Neuron (in vitro differentiated cells): ENCODE measurements at regions not wholly inside any gene's neighbourhood (a gene's known extent, or its start where the extent isn't known, plus 50 kb on each side); places are given as distances from the start of the nearest gene placed in this dataset.
"Not testable (repeated sequence)": the region's sequence is repeated elsewhere in the genome, so short reads cannot be mapped to it uniquely, and the experiment has no call there.

Experiments used
- H2AFZ ChIP-seq: one replicate; pipeline ENCODE4 v1.6.1; 2013; ENCODE audit warnings: low read depth, mild to moderate bottlenecking, inconsistent platforms, low read length, moderate library complexity
- H3K27me3 ChIP-seq: one replicate; pipeline ENCODE4 v1.6.1; 2013; ENCODE audit warnings: low read length; ENCODE audit not compliant: insufficient read depth
- H3K36me3 ChIP-seq: one replicate; pipeline ENCODE4 v1.6.1; 2013; ENCODE audit warnings: low read length; ENCODE audit not compliant: insufficient read depth
- H3K4me1 ChIP-seq: one replicate; pipeline ENCODE4 v1.6.1; 2013; ENCODE audit warnings: low read length; ENCODE audit not compliant: insufficient read depth
- H3K4me3 ChIP-seq: 2 replicates; pipeline ENCODE4 v1.5.1; 2013; ENCODE audit warnings: mild to moderate bottlenecking, low read length, moderate library complexity
- H3K9me3 ChIP-seq: one replicate; pipeline ENCODE4 v1.6.1; 2013; ENCODE audit warnings: low read length

DNA sequence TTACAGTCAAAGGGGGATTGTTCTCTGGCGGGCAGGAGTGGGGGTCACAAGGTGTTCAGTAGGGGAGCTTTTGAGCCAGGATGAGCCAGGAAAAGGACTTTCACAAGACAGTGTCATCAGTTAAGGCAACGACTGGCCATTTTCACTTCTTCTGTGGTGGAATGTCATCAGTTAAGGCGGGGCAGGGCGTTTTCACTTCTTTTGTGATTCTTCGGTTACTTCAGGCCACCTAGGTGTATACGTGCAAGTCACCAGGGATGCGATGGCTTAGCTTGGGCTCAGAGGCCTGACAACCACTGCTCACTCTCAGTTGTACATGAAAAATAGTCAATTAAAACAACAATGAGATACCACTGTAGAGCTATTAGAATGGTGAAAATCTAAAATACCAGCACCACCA is 281.2 kb downstream of the INSIG2 start:
- not testable (repeated sequence) for H3K4me3 ChIP-seq, H3K4me1 ChIP-seq, H3K36me3 ChIP-seq, H3K9me3 ChIP-seq, H3K27me3 ChIP-seq, H2AFZ ChIP-seq

DNA sequence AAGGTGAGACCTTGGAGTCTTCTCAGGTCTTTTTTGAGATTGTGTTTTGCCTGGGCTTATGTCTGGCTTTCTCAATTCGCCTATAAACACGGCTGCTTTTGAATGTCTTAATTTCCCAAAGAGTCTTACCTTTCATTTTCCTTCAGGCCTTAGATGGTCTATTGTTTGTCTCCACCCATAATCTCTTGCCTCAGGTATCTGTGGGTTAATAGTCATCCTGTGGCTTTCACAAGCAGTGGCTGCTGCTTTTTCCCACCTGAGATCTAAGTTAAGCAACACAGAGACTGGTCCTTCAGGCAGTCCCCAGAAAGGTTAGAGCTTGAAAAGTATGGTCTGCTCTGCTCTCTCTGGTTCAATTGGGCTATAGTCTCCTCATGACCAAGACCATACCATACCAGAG is 275.3 kb downstream of the INSIG2 start:
- Histone ChIP-seq H3K4me3 (no peak overlapping the region), H2AFZ (no peak overlapping the region), H3K4me1 (no peaks in the 10 kb centered on the region), H3K9me3 (no peaks in the 10 kb centered on the region), H3K27me3 (no peaks in the 10 kb centered on the region), H3K36me3 (no peaks in the 10 kb centered on the region)

DNA sequence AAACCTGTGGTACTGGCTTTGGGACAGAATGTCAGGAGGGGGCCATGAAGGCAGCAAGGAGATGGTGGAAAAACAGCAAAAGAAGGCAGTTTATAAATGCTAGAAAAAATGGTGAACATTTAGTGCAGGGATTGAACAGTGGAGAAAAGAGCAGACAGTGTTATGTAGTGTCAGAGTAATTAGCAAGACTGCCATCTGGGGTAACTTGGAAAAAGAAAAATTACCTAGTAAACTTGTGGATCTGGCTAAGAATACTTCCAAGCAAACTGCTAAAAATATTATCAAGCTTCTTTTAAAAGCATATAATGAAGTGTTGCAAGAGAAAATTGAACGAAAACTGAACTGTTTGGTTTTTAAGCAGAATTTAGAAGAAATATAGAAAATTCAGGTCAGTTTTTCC is 267.8 kb downstream of the INSIG2 start:
- Histone ChIP-seq H3K36me3 (no peaks in the 10 kb centered on the region), H2AFZ (no peak overlapping the region), H3K9me3 (no peaks in the 10 kb centered on the region), H3K27me3 (no peaks in the 10 kb centered on the region), H3K4me1 (no peaks in the 10 kb centered on the region), H3K4me3 (no peak overlapping the region)

DNA sequence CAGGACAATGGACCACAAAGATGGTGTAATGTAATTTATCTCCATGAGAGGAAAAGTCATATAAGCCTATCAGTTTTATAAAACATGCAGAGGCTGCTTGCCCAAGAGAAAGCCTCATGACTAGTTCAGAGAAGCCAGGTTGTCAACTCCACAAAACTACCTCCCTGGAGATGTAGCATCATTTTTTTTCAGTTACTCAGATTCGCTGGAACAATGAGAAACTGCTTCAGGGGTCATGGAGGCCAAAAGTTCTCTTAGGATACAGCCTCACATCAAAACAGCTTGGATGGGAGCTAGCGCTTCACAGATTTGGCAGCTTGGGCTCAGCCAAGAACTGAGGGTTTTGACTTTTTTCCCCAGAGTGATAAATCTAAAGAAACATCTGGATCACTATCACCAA is 263.5 kb downstream of the INSIG2 start:
- Histone ChIP-seq H3K9me3 (no peaks in the 10 kb centered on the region), H2AFZ (no peak overlapping the region), H3K4me1 (no peaks in the 10 kb centered on the region), H3K27me3 (no peaks in the 10 kb centered on the region), H3K36me3 (no peaks in the 10 kb centered on the region), H3K4me3 (no peak overlapping the region)

DNA sequence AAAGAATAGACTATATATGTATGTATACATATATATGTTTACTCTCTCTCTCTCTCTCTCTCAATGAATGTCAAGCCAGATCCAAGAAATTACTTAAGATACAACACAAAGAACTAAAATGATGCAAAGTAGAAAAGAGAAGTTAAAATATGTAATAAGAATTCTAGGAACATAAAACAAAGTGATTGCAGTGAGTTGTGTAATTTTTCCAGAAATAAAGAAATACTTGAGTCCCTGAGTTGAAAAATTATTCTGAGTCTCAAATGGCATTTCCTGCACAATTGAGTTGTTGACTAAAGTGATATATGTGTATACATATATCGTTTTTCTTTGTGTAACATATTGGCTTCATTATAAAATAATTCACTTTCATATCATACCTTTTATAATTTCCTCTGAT is 262.4 kb downstream of the INSIG2 start:
- Histone ChIP-seq H3K27me3 (no peaks in the 10 kb centered on the region), H3K4me1 (no peaks in the 10 kb centered on the region), H2AFZ (no peak overlapping the region), H3K36me3 (no peaks in the 10 kb centered on the region), H3K9me3 (no peaks in the 10 kb centered on the region), H3K4me3 (no peak overlapping the region)

DNA sequence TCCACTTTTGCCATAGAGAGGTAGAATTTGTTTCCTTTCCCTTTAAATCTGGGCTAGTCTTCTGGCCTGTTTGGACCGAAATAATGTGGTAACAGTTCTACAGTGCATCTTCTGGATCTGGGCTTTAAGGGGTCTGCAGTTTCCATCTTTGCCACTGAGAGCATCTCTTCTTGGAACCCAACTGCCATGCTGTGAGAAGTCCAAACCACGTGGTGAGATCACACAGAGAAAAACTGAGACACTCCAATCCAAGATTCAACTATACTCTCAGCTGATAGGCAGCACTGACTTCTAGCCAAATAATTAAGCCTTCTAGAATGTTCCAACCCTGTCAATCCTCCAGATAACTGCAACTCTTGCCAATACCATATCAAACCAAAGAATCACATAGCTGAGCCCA is 261.1 kb downstream of the INSIG2 start:
- Histone ChIP-seq H3K4me3 (no peak overlapping the region), H2AFZ (no peak overlapping the region), H3K9me3 (no peaks in the 10 kb centered on the region)

DNA sequence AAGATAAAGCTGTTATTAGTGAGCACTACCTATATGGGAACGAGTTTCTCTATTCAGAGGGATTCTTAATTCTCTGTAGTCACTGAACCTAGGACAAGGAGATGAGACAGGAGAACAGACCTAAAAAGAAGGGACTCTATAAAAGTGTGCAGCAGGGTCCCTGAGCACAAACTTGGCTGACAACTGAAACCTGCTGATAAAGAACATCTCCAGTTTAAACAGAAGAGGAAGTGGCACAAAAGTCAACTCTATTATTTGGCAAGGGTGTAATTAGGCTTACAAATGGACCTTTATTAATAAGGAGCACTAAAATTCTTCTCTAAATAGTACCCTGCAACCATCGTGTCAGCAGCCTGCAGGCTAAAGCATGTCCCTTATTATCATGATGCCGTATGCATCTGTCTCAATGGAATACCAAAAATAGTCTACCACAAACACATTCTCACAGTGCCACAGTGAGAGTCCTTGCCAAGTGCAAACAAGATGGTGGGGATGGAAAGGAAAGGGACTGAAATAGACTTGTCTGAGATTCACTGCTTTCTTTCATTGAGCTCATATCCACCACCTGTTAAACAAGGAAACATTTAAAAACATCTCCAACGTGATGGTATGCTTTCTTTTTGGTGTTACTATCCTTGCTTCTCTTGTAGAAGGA is 260.2 kb downstream of the INSIG2 start:
- H3K27me3 ChIP-seq = no peaks in the 10 kb centered on the region
- H3K4me1 ChIP-seq = no peaks in the 10 kb centered on the region
- H2AFZ ChIP-seq = no peak overlapping the region
- no peaks in the 10 kb centered on the region for H3K36me3 ChIP-seq
- no peaks in the 10 kb centered on the region for H3K9me3 ChIP-seq
- H3K4me3 ChIP-seq = no peak overlapping the region

More for the DNA sequence above, 261.1 kb downstream of the INSIG2 start:
- H3K36me3 ChIP-seq = no peaks in the 10 kb centered on the region
- no peaks in the 10 kb centered on the region for H3K4me1 ChIP-seq
- H3K27me3 ChIP-seq = no peaks in the 10 kb centered on the region

DNA sequence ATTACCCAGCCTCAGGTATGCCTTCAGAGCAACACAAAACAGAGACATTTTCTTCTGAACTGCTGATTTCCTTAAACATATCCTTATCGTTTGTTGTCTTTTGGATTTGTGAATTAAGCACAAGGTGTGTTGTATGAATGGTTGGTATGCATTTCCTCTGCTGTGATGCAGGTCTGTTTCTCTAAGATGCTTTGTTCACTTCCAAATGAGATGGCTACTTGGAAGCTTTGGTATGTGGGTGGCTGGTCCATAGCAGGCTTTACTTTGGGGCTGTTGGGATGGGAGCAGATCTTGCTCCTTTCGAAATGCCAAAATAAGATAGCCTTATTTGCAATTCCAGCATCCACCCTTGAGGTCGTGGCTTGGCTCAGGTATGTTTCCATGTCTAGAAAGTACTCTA is 257.2 kb downstream of the INSIG2 start:
- H3K4me3 ChIP-seq = no peak overlapping the region
- no peaks in the 10 kb centered on the region for H3K27me3 ChIP-seq
- H3K36me3 ChIP-seq = no peaks in the 10 kb centered on the region
- peaks cover 2% of the 10 kb centered on the region for H3K9me3 ChIP-seq
- no peak overlapping the region for H2AFZ ChIP-seq
- H3K4me1 ChIP-seq = no peaks in the 10 kb centered on the region

DNA sequence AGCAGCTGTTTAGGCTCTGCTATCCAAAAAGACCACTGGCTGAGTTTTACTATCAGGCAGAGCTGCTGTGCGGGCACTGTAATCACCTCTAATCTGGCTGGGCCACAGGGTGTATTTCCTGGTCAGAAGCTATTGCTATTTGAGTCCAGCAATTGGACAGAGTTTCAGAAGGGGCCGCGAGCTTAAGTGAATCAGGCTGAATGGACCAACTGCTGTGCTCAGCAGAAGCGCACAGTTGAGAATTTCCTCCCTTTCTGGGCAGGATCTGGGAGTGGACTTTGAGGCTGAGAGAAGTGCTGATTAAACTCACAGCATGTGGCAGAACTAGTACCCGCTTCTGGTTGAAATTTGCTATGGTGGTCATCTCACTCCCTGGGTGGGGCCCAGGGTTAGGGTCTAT is 251.8 kb downstream of the INSIG2 start:
- Histone ChIP-seq H3K4me1 (no peaks in the 10 kb centered on the region), H3K9me3 (peaks cover 2% of the 10 kb centered on the region), H3K27me3 (no peaks in the 10 kb centered on the region), H3K4me3 (no peak overlapping the region), H3K36me3 (no peaks in the 10 kb centered on the region), H2AFZ (no peak overlapping the region)

DNA sequence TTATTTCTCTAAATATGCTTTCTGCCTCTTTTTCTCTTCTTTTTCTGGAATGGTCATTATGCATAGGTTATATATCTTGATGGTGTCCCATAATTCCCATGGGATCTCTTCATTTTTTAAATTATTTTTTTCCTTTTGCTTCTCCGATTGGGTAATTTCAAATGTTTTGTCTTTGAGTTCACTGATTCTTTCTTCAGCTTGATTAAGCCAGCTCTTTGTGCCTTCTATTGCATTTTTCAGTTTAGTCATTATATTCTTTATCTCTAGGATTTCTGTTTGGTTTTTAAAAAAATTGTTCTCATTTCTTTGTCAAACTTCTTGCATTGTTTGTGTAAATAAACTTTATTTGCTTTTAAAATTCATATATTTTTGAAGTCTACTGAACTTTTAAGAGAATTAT is 251.1 kb downstream of the INSIG2 start:
- Histone ChIP-seq H3K36me3 (no peaks in the 10 kb centered on the region), H3K9me3 (peaks cover 2% of the 10 kb centered on the region), H3K4me3 (no peak overlapping the region)

DNA sequence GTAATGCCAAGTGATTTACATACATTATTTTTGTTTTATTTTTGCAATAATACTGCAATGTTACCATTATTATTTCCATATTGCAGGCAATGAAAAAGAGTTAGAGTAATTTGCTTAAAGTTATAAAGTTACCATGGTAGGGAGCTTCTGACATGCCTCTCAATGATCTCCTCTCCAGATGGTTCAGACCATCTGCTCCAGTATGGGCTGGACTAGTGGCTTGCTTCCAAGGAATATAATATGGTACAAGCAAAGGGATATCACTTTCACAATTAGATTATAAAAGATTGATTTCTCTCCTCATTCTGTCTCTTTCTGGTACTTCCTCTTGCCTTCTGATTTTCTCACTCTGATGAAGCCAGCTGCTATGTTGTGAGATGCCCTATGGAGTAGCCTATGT is 245.4 kb downstream of the INSIG2 start:
- Histone ChIP-seq H3K4me1 (peaks cover 12% of the 10 kb centered on the region), H3K9me3 (no peaks in the 10 kb centered on the region), H2AFZ (no peak overlapping the region), H3K36me3 (no peaks in the 10 kb centered on the region), H3K27me3 (no peaks in the 10 kb centered on the region), H3K4me3 (no peak overlapping the region)

More for the DNA sequence above, 251.1 kb downstream of the INSIG2 start:
- Histone ChIP-seq H3K4me1 (no peaks in the 10 kb centered on the region), H3K27me3 (no peaks in the 10 kb centered on the region), H2AFZ (no peak overlapping the region)

DNA sequence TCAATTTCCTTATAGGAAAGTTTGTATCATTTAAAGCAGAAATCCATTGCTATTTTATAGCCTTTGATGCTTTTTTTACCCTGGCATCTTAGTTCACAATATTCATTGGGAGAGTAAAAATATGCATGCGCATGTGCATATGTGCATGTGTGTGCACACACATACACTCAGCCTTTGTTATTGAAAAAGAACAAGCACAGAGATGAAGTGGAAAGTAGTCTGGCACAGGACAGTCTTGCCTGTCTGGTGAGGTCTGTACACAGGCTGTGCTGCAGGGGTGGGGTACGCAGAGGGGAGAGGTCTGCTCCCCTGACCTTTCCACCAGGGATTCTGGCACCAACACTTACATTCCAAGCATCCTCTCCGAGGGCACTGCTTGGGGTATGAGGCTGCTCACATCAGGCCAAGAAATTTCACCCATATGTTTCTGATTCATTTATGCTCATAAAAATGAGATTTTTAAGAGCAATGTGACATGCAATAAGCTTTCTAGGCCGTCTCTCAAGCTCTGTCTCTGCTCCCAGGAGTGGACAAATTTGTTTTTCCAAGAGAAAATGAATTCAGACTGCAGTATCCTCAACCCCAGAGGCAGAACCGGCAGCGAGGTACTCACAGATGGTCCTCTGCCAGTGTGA is 237.2 kb downstream of the INSIG2 start:
- H2AFZ ChIP-seq = no peak overlapping the region
- H3K4me3 ChIP-seq = no peak overlapping the region
- H3K4me1 ChIP-seq = peaks cover 13% of the 10 kb centered on the region
- no peaks in the 10 kb centered on the region for H3K36me3 ChIP-seq
- H3K9me3 ChIP-seq = no peaks in the 10 kb centered on the region
- no peaks in the 10 kb centered on the region for H3K27me3 ChIP-seq

DNA sequence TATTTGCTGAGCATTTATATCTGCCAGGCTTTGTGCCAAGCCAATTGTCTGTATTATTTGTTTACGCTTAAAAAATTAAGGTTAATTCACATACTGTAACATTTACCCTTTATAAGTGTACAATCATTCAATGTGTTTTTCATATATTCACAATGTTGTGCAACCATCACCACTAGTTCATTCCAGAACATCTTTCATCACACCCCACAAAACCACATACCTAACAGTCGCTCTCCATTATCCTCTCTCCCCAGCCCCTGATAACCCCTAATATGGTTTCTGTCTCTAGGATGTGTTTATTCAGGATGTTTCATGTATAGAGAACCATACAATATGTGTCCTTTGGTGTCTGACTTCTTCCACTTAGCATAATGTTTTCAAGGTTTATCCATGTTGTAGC is 234.1 kb downstream of the INSIG2 start:
- Histone ChIP-seq H3K36me3 (no peaks in the 10 kb centered on the region), H2AFZ (no peak overlapping the region), H3K27me3 (no peaks in the 10 kb centered on the region), H3K4me1 (peaks cover 40% of the 10 kb centered on the region), H3K4me3 (no peak overlapping the region), H3K9me3 (no peaks in the 10 kb centered on the region)
